ENCODE measurements at regions not wholly inside any gene's neighbourhood (a gene's known extent, or its start where the extent isn't known, plus 50 kb on each side); places are given as distances from the start of the nearest gene placed in this dataset.

DNA sequence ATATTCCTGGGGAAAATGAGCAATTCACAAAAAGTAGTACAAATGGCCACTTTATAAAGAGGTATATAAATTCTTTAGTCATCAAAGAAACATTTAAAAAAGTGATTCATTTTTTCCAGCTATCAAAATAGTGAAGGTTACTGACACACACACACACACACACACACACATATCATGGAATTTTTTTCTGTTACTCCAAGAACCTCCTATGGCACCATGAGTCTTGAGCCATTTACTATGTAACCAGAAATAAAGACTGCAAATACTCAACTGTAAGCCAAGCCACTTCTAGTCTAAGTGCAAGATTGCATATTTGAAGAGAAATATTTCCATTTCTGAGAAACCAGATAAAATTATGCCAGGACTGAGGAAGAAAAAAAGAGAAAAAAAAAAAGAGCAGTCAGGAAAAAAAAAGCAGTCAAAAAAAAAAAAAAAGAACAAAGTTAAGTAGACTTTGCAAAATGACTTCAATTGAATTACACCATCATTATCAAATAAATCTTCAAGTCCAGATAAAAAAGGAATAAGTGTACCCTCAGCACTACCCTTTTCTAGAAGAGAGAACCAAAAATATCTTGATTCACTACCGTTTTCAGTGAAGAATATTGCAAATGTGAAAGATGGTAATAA lies 275.7 kb downstream of the DAD1 start:
- H3K4me1 ChIP-seq, result no peaks in the 10 kb centered on the region
- H3K36me3 ChIP-seq, result no peaks in the 10 kb centered on the region
- WGBS, 5 donors, result 33 to 60% (median 38%) methylated on average over 1 of the region's 1 CpG
- H3K9me3 ChIP-seq, result no peaks in the 10 kb centered on the region
- H3K27me3 ChIP-seq, result no peaks in the 10 kb centered on the region
- intact Hi-C loops (cut with DNase I; ENCODE audit: low total_unique reads), result loop anchor here (10.0 kb wide), 1 partner anchor 152 kb away; no protein-coding TSS in a partner anchor
- H3K27ac ChIP-seq, result no peak overlapping the region
- no peak overlapping the region for H3K4me3 ChIP-seq
- no peak for DNase-seq
- no peak for TF ChIP-seq EP300 (IDR thresholded peaks at IDR 0.05)

DNA sequence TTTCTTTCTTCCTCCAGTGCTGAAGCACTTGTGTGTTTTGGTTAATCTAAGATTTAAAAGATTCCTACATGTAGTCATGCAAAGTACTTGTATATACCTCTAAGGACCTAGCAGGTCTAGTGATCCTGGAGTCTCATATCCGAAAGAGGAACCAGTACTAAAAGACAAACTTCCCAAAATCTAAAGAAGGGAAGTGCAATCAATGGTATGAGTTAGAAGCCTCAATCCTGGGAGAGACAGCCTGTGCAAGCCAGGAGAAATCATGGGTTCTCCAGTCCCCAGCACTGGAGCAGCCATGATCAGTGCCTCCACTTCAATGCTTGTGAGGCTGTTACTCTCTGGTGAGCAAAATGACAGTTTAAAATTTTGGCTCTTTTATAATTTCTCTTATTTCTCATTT lies 277.4 kb downstream of the DAD1 start:
- WGBS, 5 donors, result 71 to 86% (median 71%) methylated on average over 1 of the region's 1 CpG
- TF ChIP-seq POLR2A (IDR thresholded peaks at IDR 0.05), result no peak
- no peak for TF ChIP-seq EP300 (IDR thresholded peaks at IDR 0.05)
- TF ChIP-seq, protein P1, sequence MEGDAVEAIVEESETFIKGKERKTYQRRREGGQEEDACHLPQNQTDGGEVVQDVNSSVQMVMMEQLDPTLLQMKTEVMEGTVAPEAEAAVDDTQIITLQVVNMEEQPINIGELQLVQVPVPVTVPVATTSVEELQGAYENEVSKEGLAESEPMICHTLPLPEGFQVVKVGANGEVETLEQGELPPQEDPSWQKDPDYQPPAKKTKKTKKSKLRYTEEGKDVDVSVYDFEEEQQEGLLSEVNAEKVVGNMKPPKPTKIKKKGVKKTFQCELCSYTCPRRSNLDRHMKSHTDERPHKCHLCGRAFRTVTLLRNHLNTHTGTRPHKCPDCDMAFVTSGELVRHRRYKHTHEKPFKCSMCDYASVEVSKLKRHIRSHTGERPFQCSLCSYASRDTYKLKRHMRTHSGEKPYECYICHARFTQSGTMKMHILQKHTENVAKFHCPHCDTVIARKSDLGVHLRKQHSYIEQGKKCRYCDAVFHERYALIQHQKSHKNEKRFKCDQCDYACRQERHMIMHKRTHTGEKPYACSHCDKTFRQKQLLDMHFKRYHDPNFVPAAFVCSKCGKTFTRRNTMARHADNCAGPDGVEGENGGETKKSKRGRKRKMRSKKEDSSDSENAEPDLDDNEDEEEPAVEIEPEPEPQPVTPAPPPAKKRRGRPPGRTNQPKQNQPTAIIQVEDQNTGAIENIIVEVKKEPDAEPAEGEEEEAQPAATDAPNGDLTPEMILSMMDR (IDR thresholded peaks at IDR 0.05), result no peak
- no peak for TF ChIP-seq POLR2AphosphoS5 (IDR thresholded peaks at IDR 0.05)
- no peak overlapping the region for H3K4me3 ChIP-seq
- H3K36me3 ChIP-seq, result no peaks in the 10 kb centered on the region
- no peaks in the 10 kb centered on the region for H3K4me1 ChIP-seq
- H3K9me3 ChIP-seq, result no peaks in the 10 kb centered on the region
- no peaks in the 10 kb centered on the region for H3K27me3 ChIP-seq
- no peak for DNase-seq
- intact Hi-C loops (cut with DNase I; ENCODE audit: low total_unique reads), result loop anchor here (10.0 kb wide), 1 partner anchor 153 kb away; no protein-coding TSS in a partner anchor
- H3K27ac ChIP-seq, result no peak overlapping the region

DNA sequence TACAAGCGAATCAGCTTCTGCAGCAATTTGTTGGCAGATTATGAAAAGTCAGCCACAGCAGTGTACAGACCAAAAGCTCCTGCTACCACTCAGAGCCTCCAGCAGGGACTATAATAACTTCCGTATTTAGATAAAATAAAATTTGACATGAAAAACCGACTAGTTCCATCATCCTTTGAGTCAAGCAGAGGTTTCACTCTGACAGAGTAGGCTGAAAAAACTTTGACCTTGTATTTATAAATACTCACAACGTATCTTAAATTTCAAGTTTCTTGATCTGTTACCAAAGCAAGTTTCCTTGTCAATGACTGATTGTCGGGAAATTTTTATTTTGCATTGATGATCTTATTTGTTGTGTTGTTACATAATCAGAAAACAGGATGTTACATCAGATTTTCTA lies 283.4 kb downstream of the DAD1 start:
- no peak for DNase-seq
- Histone ChIP-seq H3K27ac (no peak overlapping the region), H3K4me3 (no peak overlapping the region), H3K4me1 (no peaks in the 10 kb centered on the region), H3K36me3 (no peaks in the 10 kb centered on the region), H3K27me3 (no peaks in the 10 kb centered on the region), H3K9me3 (no peaks in the 10 kb centered on the region)
- intact Hi-C loops (cut with DNase I; ENCODE audit: low total_unique reads), result no loop called here
- 68 to 80% (median 77%) methylated on average over 5 of the region's 5 CpGs for WGBS, 5 donors
- TF ChIP-seq POLR2AphosphoS5 (IDR thresholded peaks at IDR 0.05), result no peak
- TF ChIP-seq EP300 (IDR thresholded peaks at IDR 0.05), result no peak
- TF ChIP-seq POLR2A (IDR thresholded peaks at IDR 0.05), result no peak
- TF ChIP-seq, protein P1 (IDR thresholded peaks at IDR 0.05), result no peak

DNA sequence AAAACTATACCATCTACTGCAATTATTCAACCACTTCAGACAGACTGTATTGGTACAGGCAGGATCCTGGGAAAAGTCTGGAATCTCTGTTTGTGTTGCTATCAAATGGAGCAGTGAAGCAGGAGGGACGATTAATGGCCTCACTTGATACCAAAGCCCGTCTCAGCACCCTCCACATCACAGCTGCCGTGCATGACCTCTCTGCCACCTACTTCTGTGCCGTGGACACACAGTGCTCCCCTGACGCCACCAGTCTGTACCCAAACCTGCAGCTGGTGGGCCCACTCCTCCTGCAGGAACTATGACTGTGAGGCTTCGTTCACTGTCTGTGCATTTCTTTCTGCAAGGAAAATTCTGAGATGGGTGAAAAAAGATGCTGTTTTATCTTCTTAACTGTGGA lies 284.7 kb downstream of the DAD1 start:
- intact Hi-C loops (cut with DNase I; ENCODE audit: low total_unique reads), result no loop called here
- Histone ChIP-seq H3K9me3 (no peaks in the 10 kb centered on the region), H3K27ac (no peak overlapping the region), H3K27me3 (peaks cover 0 to 5% (median 0%) of the 10 kb centered on the region in 3 donors), H3K36me3 (no peaks in the 10 kb centered on the region), H3K4me3 (no peak overlapping the region), H3K4me1 (no peaks in the 10 kb centered on the region)
- TF ChIP-seq POLR2AphosphoS5 (IDR thresholded peaks at IDR 0.05), result no peak
- no peak for TF ChIP-seq EP300 (IDR thresholded peaks at IDR 0.05)
- 48 to 67% (median 64%) methylated on average over 6 of the region's 6 CpGs for WGBS, 5 donors
- DNase-seq, result no peak

DNA sequence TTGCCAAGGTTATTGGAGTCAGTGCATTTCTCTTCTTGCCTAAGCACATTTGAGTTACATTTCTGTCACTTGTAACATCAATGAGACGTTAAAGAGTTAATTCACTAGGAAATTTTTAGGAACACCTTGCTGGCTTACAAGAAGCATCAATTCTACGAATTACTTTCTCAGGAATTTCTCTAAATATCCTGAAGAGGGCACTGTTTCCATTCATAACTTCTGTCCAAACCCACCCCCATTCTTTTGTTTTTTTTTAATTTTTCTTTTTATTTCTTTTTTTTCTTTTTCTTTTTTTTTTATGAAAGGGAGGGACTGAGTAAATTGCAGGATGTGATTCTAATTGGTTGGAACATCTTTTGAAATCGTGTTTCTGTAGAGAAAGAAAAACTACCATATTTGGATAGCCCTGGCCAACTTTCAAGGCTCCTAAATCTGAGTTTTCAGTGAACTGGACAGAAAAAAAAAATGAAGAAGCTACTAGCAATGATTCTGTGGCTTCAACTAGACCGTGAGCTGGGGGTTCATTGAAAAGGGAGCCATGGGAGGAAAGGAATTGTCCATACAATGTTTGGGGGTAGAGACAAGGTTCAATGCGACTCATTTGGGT lies 285.3 kb downstream of the DAD1 start:
- TF ChIP-seq POLR2AphosphoS5 (IDR thresholded peaks at IDR 0.05), result no peak
- TF ChIP-seq, protein P1 (IDR thresholded peaks at IDR 0.05), result peak in 4 of 7 experiments; percentile 6 to 36 (median 20)
- H3K4me1 ChIP-seq, result no peaks in the 10 kb centered on the region
- no peak overlapping the region for H3K4me3 ChIP-seq
- no peak for DNase-seq
- H3K36me3 ChIP-seq, result no peaks in the 10 kb centered on the region
- no peaks in the 10 kb centered on the region for H3K9me3 ChIP-seq
- 34 to 36% (median 34%) methylated on average over 5 of the region's 5 CpGs for WGBS, 5 donors
- H3K27me3 ChIP-seq, result peaks cover 0 to 5% (median 0%) of the 10 kb centered on the region in 3 donors
- intact Hi-C loops (cut with DNase I; ENCODE audit: low total_unique reads), result no loop called here
- H3K27ac ChIP-seq, result no peak overlapping the region
